K562 (cell line): ENCODE measurements at regions not wholly inside any gene's neighbourhood (a gene's known extent, or its start where the extent isn't known, plus 50 kb on each side); places are given as distances from the start of the nearest gene placed in this dataset.

Experiments used
- CBX2 ChIP-seq: fragments of 200-600 bp; sonication (generic); IDR thresholded peaks from one replicate; pipeline ENCODE4 v1.6.1; 2012; ENCODE audit warnings: mild to moderate bottlenecking, low read length, inconsistent platforms; ENCODE audit not compliant: insufficient read depth, poor library complexity, severe bottlenecking
- E2F3 ChIP-seq: fragments of 250-450 bp; sonication (Bioruptor Pico); IDR thresholded peaks from 2 replicates; pipeline ENCODE4 v1.4.0; 2020; ENCODE audit warnings: mild to moderate bottlenecking
- FOXM1 ChIP-seq, 2 experiments: fragments of 450-650 bp in 1 of 2; sonication (generic) in 1 of 2; formaldehyde crosslinking in 1 of 2; IDR thresholded peaks; 2 replicates each; pipeline versions ENCODE4 v1.6.1 to v1.9.0; 2017 to 2022; ENCODE audit warnings: low read depth in 2 of 2, mild to moderate bottlenecking in 2 of 2, missing genetic modification reagents in 1 of 2, moderate library complexity in 1 of 2
- ILK ChIP-seq: fragments of 450-650 bp; IDR thresholded peaks from 2 replicates; pipeline ENCODE4 v1.6.1; 2016; ENCODE audit warnings: missing genetic modification characterization, low read depth, mild to moderate bottlenecking, missing compliant biosample characterization, moderate library complexity, borderline replicate concordance
- MYC ChIP-seq, 2 experiments: fragments of 250-450 bp in 1 of 2; sonication (Bioruptor Pico) in 1 of 2; IDR thresholded peaks; 2 replicates each; pipeline versions ENCODE4 v1.5.1 to v1.6.1; 2012 to 2021; ENCODE audit warnings: low read depth in 2 of 2, borderline replicate concordance in 1 of 2, improper control_type of control experiment in 1 of 2, low read length in 1 of 2, mild to moderate bottlenecking in 1 of 2, moderate library complexity in 1 of 2
- POLR2A ChIP-seq: fragments of 450-650 bp; conservative IDR thresholded peaks from 2 replicates; pipeline ENCODE4 v1.6.1; 2016
- PTTG1 ChIP-seq: fragments of 450-650 bp; IDR thresholded peaks from 2 replicates; pipeline ENCODE4 v1.6.1; 2016; ENCODE audit warnings: low read depth, mild to moderate bottlenecking, missing genetic modification characterization, missing compliant biosample characterization
- TCF7 ChIP-seq: sonication (generic); IDR thresholded peaks from 2 replicates; pipeline ENCODE4 v1.6.1; 2016; ENCODE audit warnings: antibody characterized with exemption, borderline replicate concordance
- ZNF212 ChIP-seq: fragments of 450-650 bp; formaldehyde crosslinking; IDR thresholded peaks from 2 replicates; pipeline ENCODE4 v1.4.0; 2020; ENCODE audit warnings: mild to moderate bottlenecking
- ZNF239 ChIP-seq: fragments of 250-450 bp; sonication (Bioruptor Pico); IDR thresholded peaks from 2 replicates; pipeline ENCODE4 v1.4.0; 2020; ENCODE audit warnings: mild to moderate bottlenecking
- TF ChIP-seq, protein P1 (sequence below), 2 experiments: fragments of 450-650 bp; IDR thresholded peaks; 2 replicates each; pipeline ENCODE4 v1.6.1; 2016; ENCODE audit warnings: mild to moderate bottlenecking in 2 of 2, borderline replicate concordance in 1 of 2, low read depth in 1 of 2, moderate library complexity in 1 of 2

DNA sequence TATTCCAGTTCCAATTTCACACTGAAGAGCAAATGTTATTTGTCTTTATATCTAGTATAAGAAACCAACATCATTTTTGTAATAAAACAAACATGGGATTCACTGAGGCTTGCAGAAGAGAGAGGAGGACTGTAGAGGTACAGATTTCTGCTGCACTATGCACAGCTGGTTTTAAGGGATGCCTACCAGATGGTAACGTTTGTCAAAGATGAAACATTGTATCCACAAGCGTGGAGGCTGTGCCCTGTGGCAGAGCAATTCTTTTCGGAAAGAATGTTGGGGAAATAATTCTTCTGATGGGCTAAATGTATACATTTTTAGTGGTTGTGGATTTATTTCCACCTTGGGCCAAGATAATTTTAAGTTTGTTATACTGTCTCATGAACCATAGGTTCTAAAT lies 272.4 kb downstream of the DUSP10 start (continued):
- TF ChIP-seq, protein P1, sequence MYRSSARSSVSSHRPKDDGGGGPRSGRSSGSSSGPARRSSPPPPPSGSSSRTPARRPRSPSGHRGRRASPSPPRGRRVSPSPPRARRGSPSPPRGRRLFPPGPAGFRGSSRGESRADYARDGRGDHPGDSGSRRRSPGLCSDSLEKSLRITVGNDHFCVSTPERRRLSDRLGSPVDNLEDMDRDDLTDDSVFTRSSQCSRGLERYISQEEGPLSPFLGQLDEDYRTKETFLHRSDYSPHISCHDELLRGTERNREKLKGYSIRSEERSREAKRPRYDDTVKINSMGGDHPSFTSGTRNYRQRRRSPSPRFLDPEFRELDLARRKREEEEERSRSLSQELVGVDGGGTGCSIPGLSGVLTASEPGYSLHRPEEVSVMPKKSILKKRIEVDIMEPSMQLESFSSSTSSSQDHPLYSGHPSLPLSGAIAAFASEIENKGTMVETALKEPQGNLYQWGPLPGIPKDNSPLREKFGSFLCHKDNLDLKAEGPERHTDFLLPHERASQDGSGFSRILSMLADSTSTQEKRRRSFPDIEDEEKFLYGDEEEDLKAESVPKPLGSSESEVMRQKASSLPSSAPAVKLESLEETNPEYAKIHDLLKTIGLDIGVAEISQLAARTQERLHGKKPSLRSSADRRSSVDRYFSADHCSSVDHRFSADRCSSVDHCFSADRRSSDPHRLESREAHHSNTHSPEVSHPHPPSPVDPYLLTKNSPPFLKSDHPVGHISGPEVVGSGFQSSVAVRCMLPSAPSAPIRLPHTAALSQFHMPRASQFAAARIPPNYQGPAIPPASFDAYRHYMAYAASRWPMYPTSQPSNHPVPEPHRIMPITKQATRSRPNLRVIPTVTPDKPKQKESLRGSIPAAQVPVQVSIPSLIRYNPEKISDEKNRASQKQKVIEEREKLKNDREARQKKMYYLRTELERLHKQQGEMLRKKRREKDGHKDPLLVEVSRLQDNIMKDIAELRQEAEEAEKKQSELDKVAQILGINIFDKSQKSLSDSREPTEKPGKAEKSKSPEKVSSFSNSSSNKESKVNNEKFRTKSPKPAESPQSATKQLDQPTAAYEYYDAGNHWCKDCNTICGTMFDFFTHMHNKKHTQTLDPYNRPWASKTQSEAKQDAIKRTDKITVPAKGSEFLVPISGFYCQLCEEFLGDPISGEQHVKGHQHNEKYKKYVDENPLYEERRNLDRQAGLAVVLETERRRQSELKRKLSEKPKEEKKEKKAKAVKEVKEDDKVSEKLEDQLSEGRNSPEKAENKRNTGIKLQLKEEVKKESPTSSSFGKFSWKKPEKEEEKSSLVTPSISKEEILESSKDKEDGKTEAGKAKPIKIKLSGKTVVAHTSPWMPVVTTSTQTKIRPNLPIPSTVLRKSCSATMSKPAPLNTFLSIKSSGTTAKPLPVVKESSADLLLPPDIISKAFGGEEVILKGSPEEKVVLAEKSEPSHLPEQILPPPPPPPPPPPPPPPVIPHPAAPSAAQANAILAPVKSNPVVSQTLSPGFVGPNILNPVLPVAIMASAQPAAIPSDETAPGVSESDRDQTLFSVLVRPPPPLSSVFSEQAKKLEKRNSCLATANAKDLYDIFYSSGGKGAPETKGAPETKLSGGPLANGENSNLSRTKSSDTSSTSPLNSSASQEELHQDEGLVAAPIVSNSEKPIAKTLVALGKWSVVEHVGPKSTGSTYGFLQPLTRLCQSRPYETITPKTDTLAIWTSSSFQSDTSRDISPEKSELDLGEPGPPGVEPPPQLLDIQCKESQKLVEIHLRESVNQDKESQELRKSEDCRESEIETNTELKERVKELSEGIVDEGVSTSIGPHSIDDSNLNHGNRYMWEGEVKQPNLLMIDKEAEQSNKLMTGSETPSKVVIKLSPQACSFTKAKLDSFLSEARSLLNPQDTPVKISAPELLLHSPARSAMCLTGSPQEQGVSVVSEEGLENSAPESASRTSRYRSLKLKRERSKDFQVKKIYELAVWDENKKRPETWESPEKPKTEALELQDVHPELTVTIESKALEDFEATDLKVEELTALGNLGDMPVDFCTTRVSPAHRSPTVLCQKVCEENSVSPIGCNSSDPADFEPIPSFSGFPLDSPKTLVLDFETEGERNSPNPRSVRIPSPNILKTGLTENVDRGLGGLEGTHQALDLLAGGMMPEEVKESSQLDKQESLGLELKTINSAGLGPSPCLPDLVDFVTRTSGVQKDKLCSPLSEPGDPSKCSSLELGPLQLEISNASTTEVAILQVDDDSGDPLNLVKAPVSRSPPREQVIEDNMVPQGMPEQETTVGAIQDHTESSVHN (IDR thresholded peaks at IDR 0.05; ENCODE audit: borderline replicate concordance in 1 of 2, low read depth in 1 of 2): no peak
- no peak for TF ChIP-seq POLR2A
- TF ChIP-seq E2F3 (CRISPR knock-in tag): no peak
- TF ChIP-seq TCF7: no peak
- no peak for TF ChIP-seq ILK (tag)
- TF ChIP-seq ZNF212: no peak
- no peak for TF ChIP-seq MYC (IDR thresholded peaks at IDR 0.05; ENCODE audit: low read depth, low read length)
- no peak for TF ChIP-seq MYC (CRISPR knock-in tag; IDR thresholded peaks at IDR 0.05; ENCODE audit: borderline replicate concordance, low read depth)
- TF ChIP-seq CBX2: no peak
- no peak for TF ChIP-seq FOXM1 (IDR thresholded peaks at IDR 0.05; ENCODE audit: low read depth)
- TF ChIP-seq FOXM1 (CRISPR knock-in tag; IDR thresholded peaks at IDR 0.05; ENCODE audit: low read depth): no peak
- TF ChIP-seq PTTG1 (tag): no peak
- TF ChIP-seq ZNF239: no peak
